Tibial nerve (tissue), 4 donors: ENCODE measurements at regions not wholly inside any gene's neighbourhood (a gene's known extent, or its start where the extent isn't known, plus 50 kb on each side); places are given as distances from the start of the nearest gene placed in this dataset.
A peak's percentile ranks its signal among the peaks of the same experiment; 100 is the strongest.

ENCODE experiments used
- DNase-seq, 2 donors: peaks; one replicate each; pipeline ENCODE4 v3.0.0-alpha.2; 2019; ENCODE audit warnings: low spot score in 2 of 2
- H3K27ac ChIP-seq, 4 donors: fragments of 200-600 bp; sonication (generic) in 3 of 4; one replicate each; pipeline ENCODE4 v1.5.1; 2017 to 2019; ENCODE audit warnings: mild to moderate bottlenecking in 1 of 4
- H3K27me3 ChIP-seq, 2 donors: fragments of 200-600 bp; sonication (generic) in 1 of 2; one replicate each; pipeline versions ENCODE4 v1.5.1 to v1.6.0; 2017 to 2019
- H3K36me3 ChIP-seq, 3 donors: fragments of 200-600 bp; sonication (generic); one replicate each; pipeline ENCODE4 v1.5.1; 2018 to 2019
- H3K4me1 ChIP-seq, 4 donors: fragments of 200-600 bp; sonication (generic) in 3 of 4; one replicate each; pipeline ENCODE4 v1.5.1; 2017 to 2019
- H3K4me3 ChIP-seq, 4 donors: fragments of 200-600 bp; sonication (generic) in 3 of 4; one replicate each; pipeline ENCODE4 v1.5.1; 2017 to 2019; ENCODE audit warnings: mild to moderate bottlenecking in 1 of 4, moderate library complexity in 1 of 4
- H3K9me3 ChIP-seq, 4 donors: fragments of 200-600 bp; sonication (generic) in 3 of 4; one replicate each; pipeline ENCODE4 v1.5.1; 2017 to 2019
- CTCF ChIP-seq, 5 experiments: fragments of 200-600 bp in 3 of 5; fragments of 450-650 bp in 2 of 5; sonication (generic) in 3 of 5; IDR thresholded peaks; one replicate each; pipeline ENCODE4 v1.5.1; 2016 to 2019; ENCODE audit warnings: antibody characterized with exemption in 5 of 5, mild to moderate bottlenecking in 3 of 5, moderate library complexity in 2 of 5
- EP300 ChIP-seq, 2 donors: sonication (generic); formaldehyde crosslinking; IDR thresholded peaks; one replicate each; pipeline ENCODE4 v1.6.1; 2017; ENCODE audit warnings: antibody characterized with exemption in 2 of 2, mild to moderate bottlenecking in 1 of 2
- POLR2A ChIP-seq, 2 donors: fragments of 450-650 bp; IDR thresholded peaks; one replicate each; pipeline ENCODE4 v1.6.1; 2017; ENCODE audit warnings: antibody characterized with exemption in 2 of 2, mild to moderate bottlenecking in 2 of 2, moderate library complexity in 2 of 2
- WGBS, 2 donors: methylation state at CpG; one replicate each; pipeline ENCODE4 v1.1.5; 2018; 5-methylcytosine and 5-hydroxymethylcytosine counted together

- Histone ChIP-seq H3K4me1 (peaks cover 0 to 4% (median 0%) of the 10 kb centered on the region in 4 donors), H3K9me3 (no peaks in the 10 kb centered on the region), H3K27me3 (no peaks in the 10 kb centered on the region), H3K27ac (no peak overlapping the region), H3K36me3 (no peaks in the 10 kb centered on the region), H3K4me3 (no peak overlapping the region)
- no peak for DNase-seq
- no peak for TF ChIP-seq CTCF (IDR thresholded peaks at IDR 0.05)
- TF ChIP-seq POLR2A (IDR thresholded peaks at IDR 0.05), result no peak
- TF ChIP-seq EP300 (IDR thresholded peaks at IDR 0.05), result no peak
- 94 to 95% methylated on average over 2 of the region's 2 CpGs for WGBS, 2 donors
Measured at GRCh38 chr5:159511570-159511969, 181.3 kb upstream of the IL12B start.

DNA sequence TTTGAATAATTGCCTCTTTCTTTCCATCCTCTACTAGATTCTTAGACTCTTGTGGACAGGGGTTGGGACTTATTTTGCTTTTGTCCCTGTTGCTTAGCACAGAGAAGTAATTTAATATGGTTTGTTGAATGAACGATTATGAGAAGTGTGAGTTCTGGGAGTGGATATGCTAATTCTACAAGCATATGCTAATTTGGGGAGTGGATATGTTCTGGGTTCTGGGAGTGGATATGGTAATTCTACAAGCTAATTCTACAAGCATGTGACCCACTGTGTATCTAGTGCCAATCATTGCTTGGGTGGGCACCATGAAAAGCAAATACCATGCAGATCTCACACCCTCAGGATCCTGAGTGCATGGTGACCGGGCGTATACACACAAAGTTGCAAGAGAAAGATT, 181.8 kb upstream of the IL12B start:
- no peaks in the 10 kb centered on the region for H3K9me3 ChIP-seq
- H3K36me3 ChIP-seq, result no peaks in the 10 kb centered on the region
- H3K4me1 ChIP-seq, result peaks cover 0 to 4% (median 0%) of the 10 kb centered on the region in 4 donors
- no peaks in the 10 kb centered on the region for H3K27me3 ChIP-seq
- no peak overlapping the region for H3K4me3 ChIP-seq
- TF ChIP-seq POLR2A (IDR thresholded peaks at IDR 0.05) (no peak), EP300 (IDR thresholded peaks at IDR 0.05) (no peak), CTCF (IDR thresholded peaks at IDR 0.05) (no peak)
- no peak overlapping the region for H3K27ac ChIP-seq
- 89 to 94% methylated on average over 3 of the region's 3 CpGs for WGBS, 2 donors
- no peak for DNase-seq

- H3K9me3 ChIP-seq, result no peaks in the 10 kb centered on the region
- H3K4me3 ChIP-seq, result no peak overlapping the region
- H3K27me3 ChIP-seq, result no peaks in the 10 kb centered on the region
- no peak overlapping the region for H3K27ac ChIP-seq
- no peaks in the 10 kb centered on the region for H3K36me3 ChIP-seq
- 42 to 61% methylated on average over 14 of the region's 14 CpGs for WGBS, 2 donors
- TF ChIP-seq POLR2A (IDR thresholded peaks at IDR 0.05) (no peak), EP300 (IDR thresholded peaks at IDR 0.05) (no peak), CTCF (IDR thresholded peaks at IDR 0.05) (no peak)
- peaks cover 0 to 12% (median 0%) of the 10 kb centered on the region in 4 donors for H3K4me1 ChIP-seq
- no peak for DNase-seq
Measured at GRCh38 chr5:159514229-159514810, 184.0 kb upstream of the IL12B start.

DNA sequence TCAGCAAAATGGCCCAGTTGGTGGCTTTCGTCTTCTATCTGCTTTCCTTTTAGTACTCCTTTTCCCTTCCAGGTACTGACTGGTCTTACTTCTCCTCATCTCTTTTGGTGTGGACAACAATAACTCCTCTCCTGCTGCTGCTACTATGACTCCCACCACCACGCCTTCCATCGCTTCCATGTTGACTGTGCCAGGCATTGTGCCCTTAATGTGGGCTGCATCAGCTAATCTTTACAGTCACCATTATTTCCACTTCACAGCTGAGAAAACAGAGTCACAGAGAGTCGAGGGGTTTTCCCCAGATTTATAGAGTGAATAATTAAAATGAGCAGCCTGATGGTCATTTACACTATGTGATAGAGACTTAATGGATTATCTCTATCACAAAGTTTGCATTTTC, 184.9 kb upstream of the IL12B start:
- H3K36me3 ChIP-seq, result no peaks in the 10 kb centered on the region
- no peak for TF ChIP-seq EP300 (IDR thresholded peaks at IDR 0.05)
- TF ChIP-seq CTCF (IDR thresholded peaks at IDR 0.05), result no peak
- TF ChIP-seq POLR2A (IDR thresholded peaks at IDR 0.05), result no peak
- H3K9me3 ChIP-seq, result no peaks in the 10 kb centered on the region
- WGBS, 2 donors, result 86 to 88% methylated on average over 4 of the region's 4 CpGs
- DNase-seq, result no peak
- H3K27ac ChIP-seq, result no peak overlapping the region
- no peaks in the 10 kb centered on the region for H3K27me3 ChIP-seq
- no peak overlapping the region for H3K4me3 ChIP-seq
- peaks cover 0 to 13% (median 0%) of the 10 kb centered on the region in 4 donors for H3K4me1 ChIP-seq

GRCh38 chr5:159515909-159516415, 185.7 kb upstream of the IL12B start:
- WGBS, 2 donors, result 38 to 41% methylated on average over 10 of the region's 10 CpGs
- H3K36me3 ChIP-seq, result no peaks in the 10 kb centered on the region
- no peaks in the 10 kb centered on the region for H3K9me3 ChIP-seq
- no peaks in the 10 kb centered on the region for H3K27me3 ChIP-seq
- H3K4me1 ChIP-seq, result peaks cover 0 to 9% (median 0%) of the 10 kb centered on the region in 4 donors
- TF ChIP-seq CTCF (IDR thresholded peaks at IDR 0.05), result peak; percentile 26 to 48 (median 43)
- no peak for TF ChIP-seq POLR2A (IDR thresholded peaks at IDR 0.05)
- no peak overlapping the region for H3K27ac ChIP-seq
- DNase-seq, result peak in 1 of 2 donors; percentile 34
- no peak overlapping the region for H3K4me3 ChIP-seq
